B cell (primary cell): ENCODE measurements at regions not wholly inside any gene's neighbourhood (a gene's known extent, or its start where the extent isn't known, plus 50 kb on each side); places are given as distances from the start of the nearest gene placed in this dataset.

Experiments
- ATAC-seq: fragments of 200-7000 bp; cut with Tn5 transposase; one replicate; pipeline ENCODE4 v1.10.0; 2021; ENCODE audit warnings: low read depth, mild to moderate bottlenecking, moderate number of reproducible peaks, moderate library complexity
- CTCF ChIA-PET: fragments of 350-600 bp; sonication (Branson Sonifier 250); formaldehyde crosslinking; loops from one replicate; lab custom pipeline; 2021; ENCODE audit warnings: antibody characterized with exemption, inconsistent platforms; lab: Charles Lee
- POLR2A ChIA-PET: fragments of 350-600 bp; sonication (Branson Sonifier 250); formaldehyde crosslinking; loops from one replicate; lab custom pipeline; 2021; ENCODE audit warnings: antibody characterized with exemption; lab: Charles Lee
- DNase-seq: peaks from one replicate; pipeline ENCODE4 v3.0.0; 2013
- H2AFZ ChIP-seq: 2 replicates; pipeline ENCODE4 v1.6.1; 2012; ENCODE audit warnings: mild to moderate bottlenecking, low read depth, low read length; ENCODE audit not compliant: insufficient read depth, poor library complexity, severe bottlenecking
- H3K27ac ChIP-seq, 2 donors: 1 replicate in 1 of 2; 2 replicates in 1 of 2; pipeline ENCODE4 v1.5.1; 2012 to 2013; ENCODE audit warnings: low read length in 2 of 2, mild to moderate bottlenecking in 2 of 2, moderate library complexity in 1 of 2
- H3K27me3 ChIP-seq, 4 experiments: fragments of 200-600 bp in 1 of 4; sonication (generic) in 1 of 4; replicated peaks in 1 of 4; 1 replicate in 2 of 4; 2 replicates in 2 of 4; pipeline versions ENCODE4 v1.6.1 to v1.7.0; 2013 to 2016; ENCODE audit warnings: low read length in 3 of 4, mild to moderate bottlenecking in 2 of 4, mixed read lengths in 1 of 4, moderate library complexity in 1 of 4; ENCODE audit not compliant: insufficient read depth in 4 of 4, control insufficient read depth in 3 of 4; ENCODE audit errors: control extremely low read depth in 1 of 4
- H3K36me3 ChIP-seq, 2 experiments: replicated peaks in 1 of 2; 1 replicate in 1 of 2; 2 replicates in 1 of 2; pipeline versions ENCODE4 v1.6.1 to v1.7.1; 2013; ENCODE audit warnings: low read length in 1 of 2; ENCODE audit not compliant: insufficient read depth in 2 of 2, control insufficient read depth in 1 of 2; ENCODE audit errors: control extremely low read depth in 1 of 2, extremely low read depth in 1 of 2
- H3K4me1 ChIP-seq, 2 donors: fragments of 200-600 bp in 1 of 2; sonication (generic) in 1 of 2; 1 replicate in 1 of 2; 2 replicates in 1 of 2; pipeline versions ENCODE4 v1.5.1 to v1.6.1; 2013 to 2017; ENCODE audit warnings: low read length in 2 of 2; ENCODE audit not compliant: control insufficient read depth in 2 of 2, insufficient read depth in 2 of 2
- H3K4me2 ChIP-seq: replicated peaks from 2 replicates; pipeline ENCODE3; 2012; ENCODE audit warnings: mild to moderate bottlenecking, low read depth, low read length; ENCODE audit not compliant: poor library complexity, severe bottlenecking
- H3K4me3 ChIP-seq, 5 experiments: fragments of 200-600 bp in 1 of 5; sonication (generic) in 1 of 5; 1 replicate in 3 of 5; 2 replicates in 2 of 5; pipeline versions ENCODE4 v1.5.1 to v1.7.0; 2011 to 2016; ENCODE audit warnings: low read length in 4 of 5, mild to moderate bottlenecking in 4 of 5, low read depth in 2 of 5, control low read depth in 1 of 5, moderate library complexity in 1 of 5; ENCODE audit not compliant: insufficient read depth in 1 of 5; ENCODE audit errors: control extremely low read depth in 1 of 5, extremely low read depth in 1 of 5
- H3K79me2 ChIP-seq: fragments of 200-600 bp; sonication (generic); one replicate; pipeline ENCODE4 v1.6.0; 2016; ENCODE audit warnings: low read length; ENCODE audit not compliant: control insufficient read depth, insufficient read depth
- H3K9ac ChIP-seq: fragments of 200-600 bp; sonication (generic); 2 replicates; pipeline ENCODE4 v1.6.1; 2017; ENCODE audit warnings: mild to moderate bottlenecking, low read length, moderate library complexity
- H3K9me3 ChIP-seq, 3 donors: one replicate each; pipeline versions ENCODE4 v1.6.1 to v1.7.1; 2013; ENCODE audit warnings: low read length in 2 of 3; ENCODE audit not compliant: control insufficient read depth in 2 of 3, insufficient read depth in 1 of 3; ENCODE audit errors: control extremely low read depth in 1 of 3
- H4K20me1 ChIP-seq: 2 replicates; pipeline ENCODE4 v1.6.0; 2012; ENCODE audit warnings: mild to moderate bottlenecking, low read length; ENCODE audit not compliant: insufficient read depth, control insufficient read depth, poor library complexity, severe bottlenecking
- H3K27ac Mint-ChIP-seq: one replicate; pipeline ENCODE4 v1.8.0; 2021; ENCODE audit warnings: mixed read lengths
- H3K27me3 Mint-ChIP-seq: one replicate; pipeline ENCODE4 v1.8.0; 2021; ENCODE audit warnings: mixed read lengths
- H3K4me1 Mint-ChIP-seq: one replicate; pipeline ENCODE4 v1.8.0; 2021; ENCODE audit warnings: mixed read lengths
- H3K4me3 Mint-ChIP-seq: one replicate; pipeline ENCODE4 v1.8.0; 2021; ENCODE audit warnings: mixed read lengths
- H3K9me3 Mint-ChIP-seq: one replicate; pipeline ENCODE4 v1.8.0; 2022; ENCODE audit warnings: mixed read lengths; ENCODE audit not compliant: insufficient read depth
- EZH2 ChIP-seq: IDR thresholded peaks from 2 replicates; pipeline ENCODE4 v1.6.1; 2012; ENCODE audit warnings: borderline replicate concordance, low read depth, mild to moderate bottlenecking, moderate library complexity, low read length; ENCODE audit not compliant: insufficient read depth, poor library complexity, severe bottlenecking
- WGBS: methylation state at CpG from one replicate; pipeline ENCODE4 v1.1.5; 2013; ENCODE audit warnings: missing lambda C conversion rate; ENCODE audit not compliant: insufficient coverage; 5-methylcytosine and 5-hydroxymethylcytosine counted together
- intact Hi-C: fragments of 100-400 bp; cut with micrococcal nuclease; formaldehyde crosslinking; loops from one replicate; pipeline ENCODE4 v1.10.0; 2022
- TF ChIP-seq, protein P1 (sequence below): fragments of 200-600 bp; IDR thresholded peaks from one replicate; pipeline ENCODE4 v1.8.0; 2022; ENCODE audit warnings: antibody characterized with exemption, mild to moderate bottlenecking

DNA sequence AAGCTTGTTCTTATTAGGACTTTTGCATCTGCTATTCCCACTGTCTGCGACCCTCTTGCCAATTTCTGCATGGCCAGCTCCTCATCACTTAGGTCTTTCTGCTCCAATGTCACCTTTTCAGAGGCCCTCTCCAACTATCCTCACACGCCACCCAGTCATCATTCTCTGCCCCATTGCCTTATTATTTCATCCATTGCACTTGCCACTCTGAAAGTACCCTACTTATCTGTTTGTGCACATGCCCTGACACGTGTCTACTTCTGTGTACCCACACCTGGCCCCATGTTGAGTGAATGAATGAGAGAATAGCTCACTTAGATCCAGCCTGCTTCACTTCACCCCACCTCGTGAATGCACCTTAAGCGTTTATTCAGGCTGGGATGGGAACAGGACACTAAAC lies 218.7 kb upstream of the TBX3 start:
- Histone ChIP-seq H2AFZ (no peak overlapping the region), H3K4me3 (no peak overlapping the region), H3K79me2 (no peaks in the 10 kb centered on the region), H3K27me3 (no peaks in the 10 kb centered on the region), H4K20me1 (no peaks in the 10 kb centered on the region), H3K27ac (no peak overlapping the region), H3K9ac (no peak overlapping the region), H3K36me3 (no peaks in the 10 kb centered on the region), H3K4me2 (no peak overlapping the region), H3K4me1 (no peaks in the 10 kb centered on the region), H3K9me3 (peaks cover 0 to 5% (median 0%) of the 10 kb centered on the region in 3 donors)
- Mint-ChIP-seq H3K4me1 (no peaks in the 10 kb centered on the region), H3K27me3 (no peaks in the 10 kb centered on the region), H3K9me3 (no peaks in the 10 kb centered on the region), H3K4me3 (no peak overlapping the region), H3K27ac (no peak overlapping the region)
- intact Hi-C loops = no loop called here
- ATAC-seq (no peak), DNase-seq (no peak)
- 100% methylated on average over 3 of the region's 5 CpGs for WGBS
- TF ChIP-seq EZH2 = no peak
- TF ChIP-seq, protein P1, sequence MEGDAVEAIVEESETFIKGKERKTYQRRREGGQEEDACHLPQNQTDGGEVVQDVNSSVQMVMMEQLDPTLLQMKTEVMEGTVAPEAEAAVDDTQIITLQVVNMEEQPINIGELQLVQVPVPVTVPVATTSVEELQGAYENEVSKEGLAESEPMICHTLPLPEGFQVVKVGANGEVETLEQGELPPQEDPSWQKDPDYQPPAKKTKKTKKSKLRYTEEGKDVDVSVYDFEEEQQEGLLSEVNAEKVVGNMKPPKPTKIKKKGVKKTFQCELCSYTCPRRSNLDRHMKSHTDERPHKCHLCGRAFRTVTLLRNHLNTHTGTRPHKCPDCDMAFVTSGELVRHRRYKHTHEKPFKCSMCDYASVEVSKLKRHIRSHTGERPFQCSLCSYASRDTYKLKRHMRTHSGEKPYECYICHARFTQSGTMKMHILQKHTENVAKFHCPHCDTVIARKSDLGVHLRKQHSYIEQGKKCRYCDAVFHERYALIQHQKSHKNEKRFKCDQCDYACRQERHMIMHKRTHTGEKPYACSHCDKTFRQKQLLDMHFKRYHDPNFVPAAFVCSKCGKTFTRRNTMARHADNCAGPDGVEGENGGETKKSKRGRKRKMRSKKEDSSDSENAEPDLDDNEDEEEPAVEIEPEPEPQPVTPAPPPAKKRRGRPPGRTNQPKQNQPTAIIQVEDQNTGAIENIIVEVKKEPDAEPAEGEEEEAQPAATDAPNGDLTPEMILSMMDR = no peak
- POLR2A ChIA-PET = no interaction called here
- CTCF ChIA-PET = no interaction called here

DNA sequence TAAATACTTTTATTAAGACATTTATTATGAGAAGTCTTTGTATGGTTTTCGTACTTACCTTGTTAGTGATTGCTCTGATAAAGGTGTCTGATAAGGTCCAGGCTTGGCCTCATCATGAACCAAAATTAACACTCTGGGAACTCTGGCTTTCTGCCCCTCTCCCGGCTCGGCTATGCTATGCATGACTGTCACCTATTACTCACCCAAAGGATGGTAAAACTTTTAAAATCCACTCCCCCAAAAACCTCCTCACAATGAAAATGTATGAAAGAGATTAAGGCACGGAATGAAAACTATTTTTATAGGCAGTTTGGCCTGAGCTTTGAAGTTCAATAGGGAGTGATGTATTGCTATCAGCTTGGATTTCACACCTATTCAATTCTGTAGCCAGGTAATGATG lies 217.3 kb upstream of the TBX3 start:
- WGBS = no CpG with 5 or more reads among the region's 4 CpGs
- CTCF ChIA-PET = no interaction called here
- POLR2A ChIA-PET = no interaction called here

More for the DNA sequence above, 217.3 kb upstream of the TBX3 start:
- Mint-ChIP-seq H3K9me3 (no peaks in the 10 kb centered on the region), H3K27me3 (no peaks in the 10 kb centered on the region), H3K27ac (no peak overlapping the region), H3K4me3 (no peak overlapping the region), H3K4me1 (no peaks in the 10 kb centered on the region)
- intact Hi-C loops = no loop called here
- Histone ChIP-seq H3K27me3 (no peaks in the 10 kb centered on the region), H2AFZ (no peak overlapping the region), H3K4me3 (no peak overlapping the region), H4K20me1 (no peaks in the 10 kb centered on the region), H3K27ac (no peak overlapping the region), H3K9me3 (peaks cover 0 to 8% (median 0%) of the 10 kb centered on the region in 3 donors), H3K4me1 (no peaks in the 10 kb centered on the region), H3K4me2 (no peak overlapping the region), H3K9ac (no peak overlapping the region), H3K36me3 (no peaks in the 10 kb centered on the region), H3K79me2 (no peaks in the 10 kb centered on the region)
- DNase-seq (no peak), ATAC-seq (no peak)
- no peak for TF ChIP-seq EZH2
- TF ChIP-seq, protein P1 = no peak
